ENCODE measurements at regions not wholly inside any gene's neighbourhood (a gene's known extent, or its start where the extent isn't known, plus 50 kb on each side); places are given as distances from the start of the nearest gene placed in this dataset.

GRCh38 chr2:21519412-21519811 is 395.6 kb downstream of the TDRD15 start (continued):
- TF ChIP-seq IRF2 (CRISPR knock-in tag; IDR thresholded peaks at IDR 0.05; ENCODE audit: borderline replicate concordance, low read depth), result no peak
- no peak for TF ChIP-seq STAT6 (CRISPR knock-in tag; conservative IDR thresholded peaks at IDR 0.05; ENCODE audit: low read depth)
- TF ChIP-seq SP1 (CRISPR knock-in tag; conservative IDR thresholded peaks at IDR 0.05), result no peak
- no peak for TF ChIP-seq ZNF416 (CRISPR knock-in tag; IDR thresholded peaks at IDR 0.05)
- no peak for TF ChIP-seq MYBL2 (CRISPR knock-in tag; IDR thresholded peaks at IDR 0.05)
- no peak for TF ChIP-seq MAX (CRISPR knock-in tag; IDR thresholded peaks at IDR 0.05)
- no peak for TF ChIP-seq ZNF232 (CRISPR knock-in tag; IDR thresholded peaks at IDR 0.05)

DNA sequence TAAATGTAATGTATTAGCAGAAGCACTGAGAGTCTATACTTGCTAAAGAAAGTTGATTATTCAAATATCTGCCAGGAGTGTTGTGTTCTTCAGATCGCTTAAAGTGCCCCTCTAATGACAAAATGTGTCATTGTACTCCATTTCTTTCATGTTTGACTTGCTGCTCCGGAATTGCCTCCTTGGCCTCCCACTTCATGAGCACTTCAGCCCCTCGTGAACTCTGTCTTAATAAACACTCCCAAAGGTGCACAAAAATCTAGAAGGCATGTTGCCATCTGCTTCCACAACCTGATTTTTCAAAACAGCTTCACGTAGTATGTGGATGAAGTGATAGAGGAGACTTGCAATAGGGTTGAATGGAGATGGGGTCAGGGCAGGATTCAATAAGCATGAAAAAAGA is 396.1 kb downstream of the TDRD15 start:
- no peaks in the 10 kb centered on the region for H3K27me3 Mint-ChIP-seq (ENCODE audit: low read depth)
- POLR2A ChIA-PET, result no interaction called here
- DNase-seq (ENCODE audit: low spot score) (no peak), ATAC-seq (no peak)
- no peak overlapping the region for H3K27ac Mint-ChIP-seq
- CTCF ChIA-PET, result no interaction called here
- no peaks in the 10 kb centered on the region for H3K36me3 Mint-ChIP-seq
- peaks cover 16% of the 10 kb centered on the region for H3K9me3 Mint-ChIP-seq
- TF ChIP-seq, protein P1, sequence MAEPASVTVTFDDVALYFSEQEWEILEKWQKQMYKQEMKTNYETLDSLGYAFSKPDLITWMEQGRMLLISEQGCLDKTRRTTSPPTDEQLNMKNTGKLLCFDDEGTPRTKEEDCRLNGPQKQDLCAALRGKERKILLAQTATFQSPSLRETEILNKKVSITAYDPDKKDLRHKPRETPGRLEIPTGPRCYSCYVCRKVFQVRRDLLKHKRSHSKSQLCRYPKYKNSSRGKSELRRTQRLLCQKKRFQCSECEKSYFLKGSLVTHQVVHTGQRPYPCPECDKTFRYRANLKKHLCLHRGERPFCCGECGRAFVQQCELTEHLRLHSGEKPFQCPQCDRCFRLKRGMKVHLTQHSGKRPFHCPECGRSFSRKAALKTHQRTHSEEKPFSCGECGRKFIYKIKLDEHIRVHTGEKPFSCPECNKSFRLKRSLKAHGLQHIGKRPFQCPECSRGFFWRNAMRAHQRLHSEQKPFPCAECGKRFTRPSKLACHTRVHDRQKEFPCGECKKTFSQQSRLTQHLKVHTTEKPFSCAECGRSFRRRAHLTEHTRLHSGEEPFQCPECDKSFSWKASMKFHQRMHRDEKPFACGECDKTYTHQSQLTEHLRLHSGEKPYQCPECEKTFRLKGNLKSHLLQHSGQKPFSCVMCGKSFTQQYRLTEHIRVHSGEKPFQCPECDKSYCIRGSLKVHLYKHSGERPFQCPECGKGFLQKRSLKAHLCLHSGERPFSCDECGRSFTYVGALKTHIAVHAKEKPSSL (CRISPR knock-in tag; conservative IDR thresholded peaks at IDR 0.05), result no peak
- TF ChIP-seq, protein P2, sequence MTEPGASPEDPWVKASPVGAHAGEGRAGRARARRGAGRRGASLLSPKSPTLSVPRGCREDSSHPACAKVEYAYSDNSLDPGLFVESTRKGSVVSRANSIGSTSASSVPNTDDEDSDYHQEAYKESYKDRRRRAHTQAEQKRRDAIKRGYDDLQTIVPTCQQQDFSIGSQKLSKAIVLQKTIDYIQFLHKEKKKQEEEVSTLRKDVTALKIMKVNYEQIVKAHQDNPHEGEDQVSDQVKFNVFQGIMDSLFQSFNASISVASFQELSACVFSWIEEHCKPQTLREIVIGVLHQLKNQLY (CRISPR knock-in tag; IDR thresholded peaks at IDR 0.05), result no peak
- TF ChIP-seq SOX15 (CRISPR knock-in tag; IDR thresholded peaks at IDR 0.05) (no peak), TP53 (CRISPR knock-in tag; IDR thresholded peaks at IDR 0.05) (no peak), ZBTB43 (CRISPR knock-in tag; IDR thresholded peaks at IDR 0.05) (no peak), ZNF416 (CRISPR knock-in tag; IDR thresholded peaks at IDR 0.05) (no peak), TEAD4 (CRISPR knock-in tag; IDR thresholded peaks at IDR 0.05) (no peak), STAT6 (CRISPR knock-in tag; conservative IDR thresholded peaks at IDR 0.05; ENCODE audit: low read depth) (no peak), RELA (CRISPR knock-in tag; IDR thresholded peaks at IDR 0.05; ENCODE audit: borderline replicate concordance) (no peak)
- TF ChIP-seq, protein P3, sequence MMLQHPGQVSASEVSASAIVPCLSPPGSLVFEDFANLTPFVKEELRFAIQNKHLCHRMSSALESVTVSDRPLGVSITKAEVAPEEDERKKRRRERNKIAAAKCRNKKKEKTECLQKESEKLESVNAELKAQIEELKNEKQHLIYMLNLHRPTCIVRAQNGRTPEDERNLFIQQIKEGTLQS (CRISPR knock-in tag; conservative IDR thresholded peaks at IDR 0.05), result no peak
- TF ChIP-seq, protein P4, sequence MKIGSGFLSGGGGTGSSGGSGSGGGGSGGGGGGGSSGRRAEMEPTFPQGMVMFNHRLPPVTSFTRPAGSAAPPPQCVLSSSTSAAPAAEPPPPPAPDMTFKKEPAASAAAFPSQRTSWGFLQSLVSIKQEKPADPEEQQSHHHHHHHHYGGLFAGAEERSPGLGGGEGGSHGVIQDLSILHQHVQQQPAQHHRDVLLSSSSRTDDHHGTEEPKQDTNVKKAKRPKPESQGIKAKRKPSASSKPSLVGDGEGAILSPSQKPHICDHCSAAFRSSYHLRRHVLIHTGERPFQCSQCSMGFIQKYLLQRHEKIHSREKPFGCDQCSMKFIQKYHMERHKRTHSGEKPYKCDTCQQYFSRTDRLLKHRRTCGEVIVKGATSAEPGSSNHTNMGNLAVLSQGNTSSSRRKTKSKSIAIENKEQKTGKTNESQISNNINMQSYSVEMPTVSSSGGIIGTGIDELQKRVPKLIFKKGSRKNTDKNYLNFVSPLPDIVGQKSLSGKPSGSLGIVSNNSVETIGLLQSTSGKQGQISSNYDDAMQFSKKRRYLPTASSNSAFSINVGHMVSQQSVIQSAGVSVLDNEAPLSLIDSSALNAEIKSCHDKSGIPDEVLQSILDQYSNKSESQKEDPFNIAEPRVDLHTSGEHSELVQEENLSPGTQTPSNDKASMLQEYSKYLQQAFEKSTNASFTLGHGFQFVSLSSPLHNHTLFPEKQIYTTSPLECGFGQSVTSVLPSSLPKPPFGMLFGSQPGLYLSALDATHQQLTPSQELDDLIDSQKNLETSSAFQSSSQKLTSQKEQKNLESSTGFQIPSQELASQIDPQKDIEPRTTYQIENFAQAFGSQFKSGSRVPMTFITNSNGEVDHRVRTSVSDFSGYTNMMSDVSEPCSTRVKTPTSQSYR (CRISPR knock-in tag; IDR thresholded peaks at IDR 0.05), result no peak
- no peaks in the 10 kb centered on the region for H3K4me1 Mint-ChIP-seq
- no peak overlapping the region for H3K4me3 Mint-ChIP-seq

Measured in WTC11 (cell line).